Sigmoid colon (tissue), 4 donors: ENCODE measurements at regions not wholly inside any gene's neighbourhood (a gene's known extent, or its start where the extent isn't known, plus 50 kb on each side); places are given as distances from the start of the nearest gene placed in this dataset.

Experiments
- EP300 ChIP-seq, 4 donors: sonication (generic); formaldehyde crosslinking; IDR thresholded peaks; one replicate each; pipeline ENCODE4 v1.6.1; 2017; ENCODE audit warnings: antibody characterized with exemption in 4 of 4
- POLR2A ChIP-seq, 2 donors: fragments of 450-650 bp; IDR thresholded peaks; one replicate each; pipeline ENCODE4 v1.6.1; 2016; ENCODE audit warnings: antibody characterized with exemption in 2 of 2, mild to moderate bottlenecking in 2 of 2, moderate library complexity in 2 of 2
- POLR2AphosphoS5 ChIP-seq, 4 donors: sonication (generic); formaldehyde crosslinking; IDR thresholded peaks; one replicate each; pipeline ENCODE4 v1.6.1; 2017; ENCODE audit warnings: antibody characterized with exemption in 4 of 4
- TF ChIP-seq, protein P1 (sequence below), 4 experiments: fragments of 450-650 bp in 3 of 4; fragments of 200-600 bp in 1 of 4; IDR thresholded peaks; one replicate each; pipeline ENCODE4 v1.5.1; 2016 to 2019; ENCODE audit warnings: antibody characterized with exemption in 4 of 4, mild to moderate bottlenecking in 3 of 4, moderate library complexity in 2 of 4

DNA sequence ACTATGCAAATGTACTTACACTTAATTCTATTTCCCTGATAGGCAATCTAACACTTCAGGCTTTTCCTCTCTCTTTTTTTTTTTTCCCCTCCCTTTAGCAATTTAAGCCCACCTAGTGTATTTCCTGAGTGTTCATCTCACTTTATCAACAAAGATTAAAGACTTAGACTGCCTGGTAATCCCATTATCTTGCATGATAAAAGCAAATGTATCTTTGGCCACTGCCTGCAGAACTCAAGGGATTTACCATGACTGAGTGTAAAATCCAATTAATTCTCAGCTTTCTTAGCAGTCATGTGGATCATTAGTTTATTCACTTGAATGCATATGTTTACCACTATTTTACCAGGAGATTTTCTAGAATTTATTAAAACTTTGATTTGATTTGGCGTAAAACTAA lies 1102.2 kb upstream of the GYPC start:
- TF ChIP-seq POLR2AphosphoS5 (IDR thresholded peaks at IDR 0.05) = no peak
- TF ChIP-seq, protein P1, sequence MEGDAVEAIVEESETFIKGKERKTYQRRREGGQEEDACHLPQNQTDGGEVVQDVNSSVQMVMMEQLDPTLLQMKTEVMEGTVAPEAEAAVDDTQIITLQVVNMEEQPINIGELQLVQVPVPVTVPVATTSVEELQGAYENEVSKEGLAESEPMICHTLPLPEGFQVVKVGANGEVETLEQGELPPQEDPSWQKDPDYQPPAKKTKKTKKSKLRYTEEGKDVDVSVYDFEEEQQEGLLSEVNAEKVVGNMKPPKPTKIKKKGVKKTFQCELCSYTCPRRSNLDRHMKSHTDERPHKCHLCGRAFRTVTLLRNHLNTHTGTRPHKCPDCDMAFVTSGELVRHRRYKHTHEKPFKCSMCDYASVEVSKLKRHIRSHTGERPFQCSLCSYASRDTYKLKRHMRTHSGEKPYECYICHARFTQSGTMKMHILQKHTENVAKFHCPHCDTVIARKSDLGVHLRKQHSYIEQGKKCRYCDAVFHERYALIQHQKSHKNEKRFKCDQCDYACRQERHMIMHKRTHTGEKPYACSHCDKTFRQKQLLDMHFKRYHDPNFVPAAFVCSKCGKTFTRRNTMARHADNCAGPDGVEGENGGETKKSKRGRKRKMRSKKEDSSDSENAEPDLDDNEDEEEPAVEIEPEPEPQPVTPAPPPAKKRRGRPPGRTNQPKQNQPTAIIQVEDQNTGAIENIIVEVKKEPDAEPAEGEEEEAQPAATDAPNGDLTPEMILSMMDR (IDR thresholded peaks at IDR 0.05) = no peak
- TF ChIP-seq EP300 (IDR thresholded peaks at IDR 0.05) = no peak
- no peak for TF ChIP-seq POLR2A (IDR thresholded peaks at IDR 0.05)
